ENCODE measurements at regions not wholly inside any gene's neighbourhood (a gene's known extent, or its start where the extent isn't known, plus 50 kb on each side); places are given as distances from the start of the nearest gene placed in this dataset.

DNA sequence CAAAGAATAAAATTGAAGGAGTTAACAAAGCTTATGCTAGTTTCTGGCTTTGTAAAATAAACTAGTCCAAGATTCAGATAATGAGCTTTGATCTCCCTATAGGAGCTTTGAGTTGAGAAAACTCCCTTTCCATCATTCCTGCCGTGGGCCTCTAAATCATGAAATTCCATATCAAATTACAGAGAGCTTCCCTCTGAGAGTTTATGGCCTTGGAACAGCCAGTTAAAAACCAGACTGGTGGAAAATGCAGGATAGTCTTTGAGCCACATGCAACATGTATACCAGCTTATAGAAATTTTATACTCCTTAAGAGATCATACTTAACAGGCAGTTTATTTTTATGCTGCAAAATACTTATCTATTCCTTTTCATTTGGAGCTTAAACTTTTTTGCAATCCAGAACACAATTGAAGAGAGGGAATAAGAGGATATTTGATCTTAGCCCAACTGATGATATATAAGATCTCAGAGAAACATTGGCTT is 175.8 kb upstream of the ATP2B1 start:
- Histone ChIP-seq H3K4me3 (ENCODE audit: low read depth, low read length) (no peak overlapping the region), H3K4me1 (ENCODE audit: control insufficient read depth, insufficient read depth, low read length, unreplicated experiment) (peaks cover 9% of the 10 kb centered on the region), H3K27ac (ENCODE audit: low read depth, low read length) (no peak overlapping the region), H3K79me2 (ENCODE audit: control insufficient read depth, insufficient read depth, low read length, unreplicated experiment) (no peaks in the 10 kb centered on the region), H3K36me3 (ENCODE audit: insufficient read depth, low read length) (no peaks in the 10 kb centered on the region), H3K27me3 (ENCODE audit: insufficient read depth, low read length) (no peaks in the 10 kb centered on the region), H2AFZ (ENCODE audit: low read length, unreplicated experiment) (no peak overlapping the region)

DNA sequence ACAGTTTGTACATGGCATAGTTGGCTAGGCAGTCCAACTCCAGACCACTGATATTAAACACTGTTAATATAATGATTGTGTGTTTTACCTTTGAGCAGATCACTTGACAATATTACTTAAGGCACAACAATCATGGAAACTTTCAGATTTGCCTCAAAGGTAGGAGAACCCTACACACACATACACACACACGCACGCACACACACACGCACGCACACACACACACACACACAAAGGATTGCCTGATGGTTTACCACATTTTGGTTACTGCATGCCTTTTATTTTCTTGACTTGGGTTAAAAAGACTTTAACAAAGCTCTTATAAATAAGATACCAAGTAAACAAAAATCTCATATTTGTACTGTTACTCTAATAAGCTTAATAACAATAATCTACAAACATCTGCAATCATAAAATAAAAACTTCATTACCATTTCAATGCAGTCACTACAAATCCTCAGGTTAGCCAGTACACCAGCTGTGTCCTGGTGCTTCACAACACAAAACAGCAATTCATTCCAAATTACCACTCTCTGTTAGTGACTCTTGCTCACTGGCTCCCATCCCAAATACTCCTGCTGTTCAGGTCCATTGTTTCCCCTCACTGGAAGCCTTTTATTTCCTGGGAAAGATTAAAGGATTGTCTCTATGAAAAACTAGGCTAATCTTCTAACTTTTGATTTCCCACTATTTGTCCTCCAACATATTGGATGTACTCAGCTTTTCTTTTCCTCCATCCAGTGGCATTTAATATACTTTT is 175.2 kb upstream of the ATP2B1 start:
- no peak overlapping the region for H2AFZ ChIP-seq (ENCODE audit: low read length, unreplicated experiment)
- peaks cover 2% of the 10 kb centered on the region for H3K4me1 ChIP-seq (ENCODE audit: control insufficient read depth, insufficient read depth, low read length, unreplicated experiment)
- no peak overlapping the region for H3K27ac ChIP-seq (ENCODE audit: low read depth, low read length)
- H3K27me3 ChIP-seq (ENCODE audit: insufficient read depth, low read length) = no peaks in the 10 kb centered on the region
- no peak overlapping the region for H3K4me3 ChIP-seq (ENCODE audit: low read depth, low read length)
- no peaks in the 10 kb centered on the region for H3K36me3 ChIP-seq (ENCODE audit: insufficient read depth, low read length)
- H3K79me2 ChIP-seq (ENCODE audit: control insufficient read depth, insufficient read depth, low read length, unreplicated experiment) = no peaks in the 10 kb centered on the region

DNA sequence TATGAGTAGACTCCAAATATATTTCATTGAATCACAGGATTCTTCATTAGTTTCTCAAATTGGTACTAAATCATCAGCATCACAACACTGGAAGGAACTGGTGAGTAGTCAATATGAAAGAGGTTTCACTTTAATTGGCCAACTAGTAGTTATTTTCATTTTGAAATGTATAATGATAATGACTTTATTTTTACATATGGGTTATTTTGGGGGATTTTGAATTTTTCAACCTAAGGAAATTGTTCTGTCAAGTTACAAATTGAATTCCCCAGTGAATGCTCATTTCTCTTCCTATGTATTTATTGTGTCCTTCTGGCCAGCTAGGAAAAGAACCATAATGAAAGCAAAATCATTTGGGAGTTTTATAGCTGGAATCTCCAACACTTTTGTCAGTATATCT is 174.2 kb upstream of the ATP2B1 start:
- no peak overlapping the region for H3K27ac ChIP-seq (ENCODE audit: low read depth, low read length)
- no peaks in the 10 kb centered on the region for H3K79me2 ChIP-seq (ENCODE audit: control insufficient read depth, insufficient read depth, low read length, unreplicated experiment)
- H3K4me1 ChIP-seq (ENCODE audit: control insufficient read depth, insufficient read depth, low read length, unreplicated experiment) = no peaks in the 10 kb centered on the region
- no peak overlapping the region for H2AFZ ChIP-seq (ENCODE audit: low read length, unreplicated experiment)
- H3K27me3 ChIP-seq (ENCODE audit: insufficient read depth, low read length) = no peaks in the 10 kb centered on the region
- H3K4me3 ChIP-seq (ENCODE audit: low read depth, low read length) = no peak overlapping the region
- H3K36me3 ChIP-seq (ENCODE audit: insufficient read depth, low read length) = no peaks in the 10 kb centered on the region

GRCh38 chr12:89882050-89882449 is 173.4 kb upstream of the ATP2B1 start:
- H3K36me3 ChIP-seq (ENCODE audit: insufficient read depth, low read length) = no peaks in the 10 kb centered on the region
- no peak overlapping the region for H3K4me3 ChIP-seq (ENCODE audit: low read depth, low read length)
- H3K27me3 ChIP-seq (ENCODE audit: insufficient read depth, low read length) = no peaks in the 10 kb centered on the region
- no peak overlapping the region for H2AFZ ChIP-seq (ENCODE audit: low read length, unreplicated experiment)
- H3K27ac ChIP-seq (ENCODE audit: low read depth, low read length) = no peak overlapping the region
- no peaks in the 10 kb centered on the region for H3K4me1 ChIP-seq (ENCODE audit: control insufficient read depth, insufficient read depth, low read length, unreplicated experiment)
- H3K79me2 ChIP-seq (ENCODE audit: control insufficient read depth, insufficient read depth, low read length, unreplicated experiment) = no peaks in the 10 kb centered on the region

GRCh38 chr12:89880690-89881350 is 172.2 kb upstream of the ATP2B1 start:
- Histone ChIP-seq H3K79me2 (ENCODE audit: control insufficient read depth, insufficient read depth, low read length, unreplicated experiment) (no peaks in the 10 kb centered on the region), H3K36me3 (ENCODE audit: insufficient read depth, low read length) (no peaks in the 10 kb centered on the region), H3K4me1 (ENCODE audit: control insufficient read depth, insufficient read depth, low read length, unreplicated experiment) (no peaks in the 10 kb centered on the region), H2AFZ (ENCODE audit: low read length, unreplicated experiment) (no peak overlapping the region), H3K4me3 (ENCODE audit: low read depth, low read length) (no peak overlapping the region), H3K27ac (ENCODE audit: low read depth, low read length) (no peak overlapping the region), H3K27me3 (ENCODE audit: insufficient read depth, low read length) (no peaks in the 10 kb centered on the region)

GRCh38 chr12:89879766-89880165 is 171.1 kb upstream of the ATP2B1 start:
- Histone ChIP-seq H3K79me2 (ENCODE audit: control insufficient read depth, insufficient read depth, low read length, unreplicated experiment) (no peaks in the 10 kb centered on the region), H2AFZ (ENCODE audit: low read length, unreplicated experiment) (no peak overlapping the region), H3K4me3 (ENCODE audit: low read depth, low read length) (no peak overlapping the region), H3K27me3 (ENCODE audit: insufficient read depth, low read length) (no peaks in the 10 kb centered on the region), H3K27ac (ENCODE audit: low read depth, low read length) (no peak overlapping the region), H3K4me1 (ENCODE audit: control insufficient read depth, insufficient read depth, low read length, unreplicated experiment) (no peaks in the 10 kb centered on the region), H3K36me3 (ENCODE audit: insufficient read depth, low read length) (no peaks in the 10 kb centered on the region)

DNA sequence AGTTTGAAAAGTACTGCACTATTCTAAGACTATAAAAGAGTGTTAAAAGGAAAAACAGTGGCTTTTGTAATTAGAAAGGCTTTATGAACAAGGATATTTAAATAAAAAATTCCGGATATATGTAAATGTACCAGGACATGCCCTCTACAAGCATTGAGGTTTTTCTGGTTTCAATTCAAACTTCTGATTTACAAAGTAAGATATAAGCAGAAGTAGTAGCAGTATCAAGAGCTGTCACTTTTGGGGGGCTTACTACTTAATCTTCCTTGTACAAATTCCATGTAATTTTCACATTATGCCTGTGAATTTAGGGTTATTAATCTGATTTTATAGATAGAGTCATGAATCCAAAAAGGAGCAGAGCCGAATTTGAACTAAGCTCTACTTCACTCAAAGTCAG is 170.3 kb upstream of the ATP2B1 start:
- no peaks in the 10 kb centered on the region for H3K27me3 ChIP-seq (ENCODE audit: insufficient read depth, low read length)
- no peaks in the 10 kb centered on the region for H3K36me3 ChIP-seq (ENCODE audit: insufficient read depth, low read length)
- H3K79me2 ChIP-seq (ENCODE audit: control insufficient read depth, insufficient read depth, low read length, unreplicated experiment) = no peaks in the 10 kb centered on the region
- no peak overlapping the region for H2AFZ ChIP-seq (ENCODE audit: low read length, unreplicated experiment)
- H3K4me1 ChIP-seq (ENCODE audit: control insufficient read depth, insufficient read depth, low read length, unreplicated experiment) = no peaks in the 10 kb centered on the region
- no peak overlapping the region for H3K27ac ChIP-seq (ENCODE audit: low read depth, low read length)
- H3K4me3 ChIP-seq (ENCODE audit: low read depth, low read length) = no peak overlapping the region

- no peak overlapping the region for H3K4me3 ChIP-seq (ENCODE audit: low read depth, low read length)
- no peaks in the 10 kb centered on the region for H3K79me2 ChIP-seq (ENCODE audit: control insufficient read depth, insufficient read depth, low read length, unreplicated experiment)
- no peak overlapping the region for H2AFZ ChIP-seq (ENCODE audit: low read length, unreplicated experiment)
- H3K4me1 ChIP-seq (ENCODE audit: control insufficient read depth, insufficient read depth, low read length, unreplicated experiment) = no peaks in the 10 kb centered on the region
- H3K36me3 ChIP-seq (ENCODE audit: insufficient read depth, low read length) = no peaks in the 10 kb centered on the region
- H3K27me3 ChIP-seq (ENCODE audit: insufficient read depth, low read length) = no peaks in the 10 kb centered on the region
- no peak overlapping the region for H3K27ac ChIP-seq (ENCODE audit: low read depth, low read length)
Measured at GRCh38 chr12:89878327-89878726, 169.7 kb upstream of the ATP2B1 start.

- Histone ChIP-seq H3K4me1 (ENCODE audit: control insufficient read depth, insufficient read depth, low read length, unreplicated experiment) (no peaks in the 10 kb centered on the region), H2AFZ (ENCODE audit: low read length, unreplicated experiment) (no peak overlapping the region), H3K27me3 (ENCODE audit: insufficient read depth, low read length) (no peaks in the 10 kb centered on the region), H3K27ac (ENCODE audit: low read depth, low read length) (no peak overlapping the region), H3K4me3 (ENCODE audit: low read depth, low read length) (no peak overlapping the region), H3K36me3 (ENCODE audit: insufficient read depth, low read length) (no peaks in the 10 kb centered on the region), H3K79me2 (ENCODE audit: control insufficient read depth, insufficient read depth, low read length, unreplicated experiment) (no peaks in the 10 kb centered on the region)
Measured at GRCh38 chr12:89877671-89878070, 169.0 kb upstream of the ATP2B1 start.

GRCh38 chr12:89877136-89877535 is 168.5 kb upstream of the ATP2B1 start:
- Histone ChIP-seq H3K4me3 (ENCODE audit: low read depth, low read length) (no peak overlapping the region), H2AFZ (ENCODE audit: low read length, unreplicated experiment) (no peak overlapping the region), H3K4me1 (ENCODE audit: control insufficient read depth, insufficient read depth, low read length, unreplicated experiment) (no peaks in the 10 kb centered on the region), H3K36me3 (ENCODE audit: insufficient read depth, low read length) (no peaks in the 10 kb centered on the region), H3K27me3 (ENCODE audit: insufficient read depth, low read length) (no peaks in the 10 kb centered on the region), H3K27ac (ENCODE audit: low read depth, low read length) (no peak overlapping the region), H3K79me2 (ENCODE audit: control insufficient read depth, insufficient read depth, low read length, unreplicated experiment) (no peaks in the 10 kb centered on the region)

DNA sequence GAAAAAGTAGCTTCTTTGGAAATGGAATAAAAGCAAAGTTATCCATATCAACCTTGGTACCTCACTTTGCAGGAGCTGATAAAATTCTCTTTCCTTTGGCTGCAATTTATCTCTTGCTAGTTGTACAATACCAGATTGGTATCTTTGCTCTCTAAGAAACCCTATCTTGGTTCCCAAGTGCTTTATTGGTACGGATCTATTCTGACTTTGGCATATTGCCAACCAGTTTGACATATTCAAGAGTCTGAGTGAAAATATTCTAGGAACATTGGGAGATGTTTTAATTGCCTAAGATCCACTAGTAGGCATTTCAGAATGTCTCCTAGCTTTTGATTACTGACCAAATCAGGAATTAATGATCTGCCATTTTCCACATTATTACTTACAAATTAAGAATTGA is 167.2 kb upstream of the ATP2B1 start:
- H3K79me2 ChIP-seq (ENCODE audit: control insufficient read depth, insufficient read depth, low read length, unreplicated experiment) = no peaks in the 10 kb centered on the region
- H3K27me3 ChIP-seq (ENCODE audit: insufficient read depth, low read length) = no peaks in the 10 kb centered on the region
- no peak overlapping the region for H3K27ac ChIP-seq (ENCODE audit: low read depth, low read length)
- no peak overlapping the region for H2AFZ ChIP-seq (ENCODE audit: low read length, unreplicated experiment)
- H3K36me3 ChIP-seq (ENCODE audit: insufficient read depth, low read length) = no peaks in the 10 kb centered on the region
- no peak overlapping the region for H3K4me3 ChIP-seq (ENCODE audit: low read depth, low read length)
- H3K4me1 ChIP-seq (ENCODE audit: control insufficient read depth, insufficient read depth, low read length, unreplicated experiment) = no peaks in the 10 kb centered on the region
